Mucosa of gallbladder (tissue), 1 donor: ENCODE measurements at regions not wholly inside any gene's neighbourhood (a gene's known extent, or its start where the extent isn't known, plus 50 kb on each side); places are given as distances from the start of the nearest gene placed in this dataset.
"Not testable (repeated sequence)": the region's sequence is repeated elsewhere in the genome, so short reads cannot be mapped to it uniquely, and the experiment has no call there.

Source experiments
- DNase-seq: peaks from one replicate; pipeline ENCODE4 v3.0.0-alpha.2; 2020; ENCODE audit warnings: low spot score
- donor health status: DM: no; HTN: no; CAD: no.

GRCh38 chr2:184113696-184114403 lies 484.5 kb upstream of the ZNF804A start:
- DNase-seq: no peak

DNA sequence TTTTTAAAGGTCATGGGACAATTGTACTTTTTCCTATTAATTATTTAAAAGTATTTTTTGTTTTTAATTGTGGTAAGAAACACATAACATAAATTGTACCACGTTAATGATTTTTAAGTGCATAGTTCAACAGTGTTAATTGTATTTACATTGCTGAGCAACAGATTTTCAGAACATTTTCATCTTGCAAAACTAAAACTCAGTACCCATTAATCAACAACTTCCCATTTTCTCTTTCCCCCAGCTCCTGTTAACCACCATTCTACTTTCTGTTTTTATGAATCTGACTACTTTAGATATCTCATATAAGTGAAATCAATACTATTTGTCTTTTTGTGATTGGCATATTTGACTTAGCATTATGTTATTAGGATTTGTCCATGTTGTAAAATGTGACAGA lies 483.9 kb upstream of the ZNF804A start:
- DNase-seq: no peak

GRCh38 chr2:184119989-184120800 lies 478.1 kb upstream of the ZNF804A start:
- no peak for DNase-seq

DNA sequence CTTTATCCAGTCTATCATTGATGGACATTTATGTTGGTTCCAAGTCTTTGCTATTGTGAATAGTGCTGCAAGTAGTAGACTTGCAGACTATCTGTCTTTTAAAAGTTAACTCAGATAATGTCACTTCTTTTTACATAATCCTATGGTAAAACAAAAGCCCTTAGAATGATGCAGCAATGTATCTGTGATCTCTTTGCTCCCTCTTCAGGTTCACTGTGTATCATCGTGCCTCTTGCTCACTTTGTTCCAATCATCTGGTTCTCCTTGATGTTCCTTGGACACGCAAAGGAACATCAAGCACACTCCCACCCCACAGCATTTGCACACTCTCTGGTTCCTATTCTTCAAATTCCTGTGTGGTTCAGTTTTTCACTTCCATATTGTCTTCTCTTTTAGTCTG lies 472.5 kb upstream of the ZNF804A start:
- DNase-seq: no peak

GRCh38 chr2:184129073-184129472 lies 469.3 kb upstream of the ZNF804A start:
- no peak for DNase-seq

DNA sequence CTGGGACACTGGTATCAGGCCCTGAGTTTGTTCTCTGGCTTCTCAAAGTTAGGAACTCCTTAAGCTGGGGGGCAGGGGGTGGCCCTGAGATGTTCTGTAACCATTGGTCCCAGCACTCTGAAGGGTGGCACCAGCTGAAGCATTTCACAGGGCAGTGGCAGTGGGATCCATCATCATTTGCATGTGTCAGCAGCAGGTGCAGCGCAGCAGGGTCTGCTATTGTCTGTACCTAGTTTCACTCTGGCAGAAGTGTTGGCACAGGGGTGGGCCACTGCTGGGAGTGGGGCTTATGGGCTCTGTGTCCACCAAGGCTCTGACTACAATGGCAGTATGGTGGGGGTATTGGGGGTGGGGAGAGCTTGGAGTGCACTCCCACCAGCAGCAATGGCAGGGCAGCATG lies 460.4 kb upstream of the ZNF804A start:
- no peak for DNase-seq

DNA sequence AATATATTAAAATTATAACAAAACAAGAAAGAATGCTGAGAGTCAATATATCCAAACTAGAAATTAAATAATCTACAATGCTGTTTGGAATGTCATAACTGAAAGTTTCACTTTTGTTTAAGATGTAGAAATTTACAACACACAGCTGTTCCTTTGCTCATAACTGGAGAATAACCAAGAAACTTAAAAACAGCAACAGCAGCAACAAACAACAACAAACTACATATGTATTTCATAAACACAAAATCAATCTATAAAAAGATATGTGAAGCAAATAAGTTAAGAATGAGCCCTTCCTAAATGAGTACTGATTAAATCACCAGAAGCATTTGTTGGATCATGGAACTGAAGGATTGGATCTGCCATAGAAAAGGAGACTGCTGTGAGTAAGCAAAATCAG lies 456.5 kb upstream of the ZNF804A start:
- DNase-seq: no peak

GRCh38 chr2:184154438-184154837 lies 443.9 kb upstream of the ZNF804A start:
- DNase-seq: no peak

GRCh38 chr2:184155791-184156190 lies 442.5 kb upstream of the ZNF804A start:
- no peak for DNase-seq

DNA sequence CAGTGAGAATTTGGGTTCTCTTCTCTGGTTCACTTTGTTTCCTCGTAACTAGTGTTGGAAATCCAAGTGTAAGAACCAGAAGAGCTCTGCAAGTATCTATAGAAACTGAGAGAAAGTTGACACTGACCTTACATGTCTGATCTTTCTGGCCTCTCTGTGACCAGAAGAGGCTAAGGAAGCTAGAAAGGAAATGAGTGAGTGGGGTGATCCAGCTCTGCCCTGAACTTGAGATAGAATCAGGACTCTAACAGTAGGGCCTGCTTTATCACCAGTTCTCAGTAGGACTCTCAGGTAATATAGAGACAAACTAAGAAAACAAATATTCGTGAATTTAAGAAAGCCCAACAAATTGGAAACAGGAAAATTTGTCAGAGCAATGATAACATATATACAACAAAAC lies 441.2 kb upstream of the ZNF804A start:
- DNase-seq: no peak

DNA sequence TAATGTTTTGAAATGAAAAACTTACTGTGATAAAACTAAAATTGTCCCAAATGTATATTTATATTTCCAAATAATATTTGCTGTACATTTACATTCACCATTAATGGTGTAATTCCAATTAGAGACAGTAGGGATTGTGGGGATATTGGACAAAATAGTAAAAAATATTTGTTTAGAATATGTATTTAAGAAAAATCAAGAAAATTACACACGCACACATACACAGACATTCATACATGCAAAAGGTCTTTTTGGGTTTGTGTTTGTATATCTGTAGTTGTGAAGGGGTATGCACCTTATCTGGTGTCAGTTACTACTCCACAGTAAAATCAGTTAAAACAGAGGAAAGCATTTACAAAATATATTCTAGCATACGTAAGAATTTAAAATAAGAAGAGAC lies 435.9 kb upstream of the ZNF804A start:
- no peak for DNase-seq

- not testable (repeated sequence) for DNase-seq
These were observed 429.5 kb upstream of the ZNF804A start for GRCh38 chr2:184168823-184169222.

DNA sequence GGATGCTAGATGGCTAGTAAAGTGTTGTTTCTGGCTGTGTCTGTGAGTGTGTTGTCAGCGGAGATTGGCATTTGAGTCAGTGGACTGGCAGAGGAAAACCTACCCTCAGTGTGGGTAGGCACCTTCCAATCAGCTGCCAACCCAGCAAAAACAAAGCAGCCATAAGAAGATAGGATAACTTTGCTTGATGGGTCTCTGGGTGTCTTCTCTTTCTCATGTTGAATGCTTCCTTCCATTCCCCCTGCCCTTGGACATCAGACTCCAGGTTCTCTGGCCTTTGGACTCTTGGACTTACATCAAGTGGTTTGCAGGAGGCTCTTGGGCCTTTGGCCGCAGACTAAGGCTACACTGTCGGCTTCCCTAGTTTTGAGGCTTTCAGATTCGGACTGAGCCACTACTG lies 429.0 kb upstream of the ZNF804A start:
- no peak for DNase-seq

GRCh38 chr2:184174493-184175104 lies 423.7 kb upstream of the ZNF804A start:
- no peak for DNase-seq

DNA sequence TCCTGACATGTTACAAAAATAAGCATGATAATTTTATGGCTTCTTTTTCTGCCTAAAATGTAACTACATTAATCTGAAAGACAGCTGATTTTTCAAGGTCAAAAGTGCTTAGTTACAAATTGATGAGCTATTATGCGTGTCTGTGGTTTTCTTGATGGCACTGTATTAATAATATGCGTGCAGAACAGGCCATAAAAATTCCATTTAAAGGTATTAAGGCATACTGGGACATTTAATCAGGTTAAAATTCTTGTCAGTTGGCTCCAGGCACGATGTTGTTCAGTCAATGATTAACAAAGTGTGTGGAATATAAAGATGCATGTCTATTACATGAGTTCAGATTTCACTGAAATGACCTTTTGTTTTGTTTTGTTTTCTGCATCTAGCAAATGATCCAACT lies 420.1 kb upstream of the ZNF804A start:
- DNase-seq: no peak

DNA sequence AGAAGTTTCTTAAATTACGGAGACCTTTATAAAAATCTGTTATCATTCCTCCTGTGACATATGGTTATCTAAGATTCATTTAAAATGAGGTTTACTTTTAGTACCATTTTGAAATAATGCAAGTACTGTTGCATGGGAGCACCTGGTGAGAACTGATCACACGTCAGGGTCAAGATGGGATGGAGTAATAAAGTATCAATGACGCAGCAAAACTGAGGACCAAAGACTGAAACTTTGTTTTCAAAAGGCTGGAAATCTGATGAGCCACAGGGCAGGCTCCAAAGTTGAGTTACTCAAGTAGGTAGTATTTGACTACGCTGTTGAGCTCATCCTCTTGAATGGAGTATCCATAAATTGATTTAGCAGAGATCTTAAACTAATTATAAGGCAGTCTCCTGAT lies 411.9 kb upstream of the ZNF804A start:
- DNase-seq: no peak

- DNase-seq: no peak
These were observed 410.8 kb upstream of the ZNF804A start for GRCh38 chr2:184187421-184187971.

DNA sequence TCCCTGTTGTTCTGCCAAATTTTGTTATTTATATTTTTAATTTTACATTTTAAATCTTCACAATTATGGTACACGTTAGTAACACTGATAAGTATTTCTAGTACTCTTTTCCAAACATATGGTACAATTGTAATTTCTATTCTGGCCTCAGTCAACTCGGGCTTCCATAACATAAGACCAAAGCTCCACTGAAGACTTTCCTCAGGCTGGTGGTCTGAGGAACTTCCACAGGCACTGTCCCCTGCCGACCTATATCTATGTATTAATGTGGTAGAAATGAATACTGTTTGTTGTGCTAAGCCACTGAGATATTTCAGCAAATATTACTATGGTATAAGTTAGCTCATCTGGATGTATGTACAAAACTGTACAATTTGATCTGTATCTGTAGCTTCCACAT lies 407.6 kb upstream of the ZNF804A start:
- DNase-seq: no peak

GRCh38 chr2:184192649-184193048 lies 405.7 kb upstream of the ZNF804A start:
- no peak for DNase-seq

DNA sequence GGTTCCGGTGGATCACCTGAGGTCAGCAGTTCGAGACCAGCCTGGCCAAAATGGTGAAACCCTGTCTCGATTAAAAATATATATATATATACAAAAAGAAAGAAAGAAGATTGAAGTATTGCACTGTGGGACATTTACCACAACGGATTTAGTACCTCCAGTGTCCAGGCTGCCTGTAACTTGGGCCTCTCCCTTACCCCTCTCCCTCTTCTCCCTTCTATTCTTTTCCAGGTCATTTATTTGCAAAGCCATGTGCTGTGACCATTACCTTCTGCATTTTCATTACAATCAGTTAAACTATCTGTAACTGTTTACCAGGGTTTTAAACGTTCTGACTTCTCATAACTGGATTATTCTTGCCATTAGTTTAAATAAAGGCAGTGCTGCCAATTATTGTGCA lies 400.9 kb upstream of the ZNF804A start:
- no peak for DNase-seq

DNA sequence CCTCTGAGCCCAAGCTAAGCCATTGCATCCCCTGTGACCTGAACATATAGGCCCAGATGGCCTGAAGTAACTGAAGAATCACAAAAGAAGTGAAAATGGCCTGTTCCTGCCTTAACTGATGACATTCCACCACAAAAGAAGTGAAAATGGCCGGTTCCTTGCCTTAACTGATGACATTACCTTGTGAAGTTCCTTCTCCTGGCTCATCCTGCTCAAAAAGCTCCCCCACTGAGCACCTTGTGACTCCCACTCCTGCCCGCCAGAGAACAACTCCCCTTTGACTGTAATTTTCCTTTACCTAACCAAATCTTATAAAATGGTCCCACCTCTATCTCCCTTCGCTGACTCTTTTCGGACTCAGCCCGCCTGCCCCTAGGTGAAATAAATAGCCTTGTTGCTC lies 399.5 kb upstream of the ZNF804A start:
- not testable (repeated sequence) for DNase-seq

GRCh38 chr2:184199274-184199673 lies 399.1 kb upstream of the ZNF804A start:
- DNase-seq: no peak

GRCh38 chr2:184201246-184201645 lies 397.1 kb upstream of the ZNF804A start:
- DNase-seq: no peak
